ENCODE measurements at regions not wholly inside any gene's neighbourhood (a gene's known extent, or its start where the extent isn't known, plus 50 kb on each side); places are given as distances from the start of the nearest gene placed in this dataset.
A peak's percentile ranks its signal among the peaks of the same experiment; 100 is the strongest.

DNA sequence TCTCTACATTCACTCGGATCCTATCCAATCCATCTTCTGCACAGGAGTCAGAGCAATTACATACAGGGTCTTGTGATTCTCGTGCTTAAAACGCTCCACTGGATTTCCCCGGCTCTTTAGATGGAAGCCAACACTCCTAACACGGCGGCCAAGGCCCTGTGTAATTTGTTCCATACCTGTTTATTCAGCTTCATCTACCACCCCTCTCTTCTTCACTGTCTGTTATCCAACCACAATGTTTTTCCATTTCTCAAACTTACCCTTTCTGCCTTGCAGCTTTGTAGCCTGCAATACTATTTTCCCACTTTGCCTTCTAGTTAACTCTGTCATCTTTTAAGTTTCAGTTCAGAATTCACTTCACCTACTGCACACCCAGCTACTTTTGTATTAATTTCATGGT is 249.6 kb upstream of the USP25 start:
- H3K27me3 ChIP-seq (ENCODE audit: insufficient read depth, low read length, poor library complexity), result no peaks in the 10 kb centered on the region
- peak overlapping the region; percentile 68 for H3K27ac ChIP-seq (ENCODE audit: low read length)
- TF ChIP-seq CTCF (IDR thresholded peaks at IDR 0.05; ENCODE audit: borderline replicate concordance, extremely low read depth, low read length, poor library complexity, severe bottlenecking) (no peak), EZH2 (IDR thresholded peaks at IDR 0.05; ENCODE audit: borderline replicate concordance, low read depth, low read length, severe bottlenecking) (no peak)
- DNase-seq, result no peak
- no peak overlapping the region for H3K4me3 ChIP-seq (ENCODE audit: low read depth in 1 of 2, low read length in 2 of 2)
- H3K4me1 ChIP-seq (ENCODE audit: insufficient read depth, low read length), result peaks cover 57% of the 10 kb centered on the region
- H3K4me2 ChIP-seq (ENCODE audit: insufficient read depth, low read length), result no peak overlapping the region
- H3K9me3 ChIP-seq (ENCODE audit: insufficient read depth, low read length, severe bottlenecking), result peaks cover 10% of the 10 kb centered on the region
- no peaks in the 10 kb centered on the region for H3K36me3 ChIP-seq (ENCODE audit: insufficient read depth, low read length)
- ATAC-seq (ENCODE audit: insufficient read depth, low read depth), result no peak
- no peak overlapping the region for H3K9ac ChIP-seq (ENCODE audit: low read depth, low read length)
- H2AFZ ChIP-seq (ENCODE audit: low read depth, low read length), result 0 out of 2 replicates have a peak overlapping the region, but pooled peaks have one; percentile 50
- H4K20me1 ChIP-seq (ENCODE audit: insufficient read depth, low read length), result no peaks in the 10 kb centered on the region
- no peaks in the 10 kb centered on the region for H3K79me2 ChIP-seq (ENCODE audit: insufficient read depth, low read length)

DNA sequence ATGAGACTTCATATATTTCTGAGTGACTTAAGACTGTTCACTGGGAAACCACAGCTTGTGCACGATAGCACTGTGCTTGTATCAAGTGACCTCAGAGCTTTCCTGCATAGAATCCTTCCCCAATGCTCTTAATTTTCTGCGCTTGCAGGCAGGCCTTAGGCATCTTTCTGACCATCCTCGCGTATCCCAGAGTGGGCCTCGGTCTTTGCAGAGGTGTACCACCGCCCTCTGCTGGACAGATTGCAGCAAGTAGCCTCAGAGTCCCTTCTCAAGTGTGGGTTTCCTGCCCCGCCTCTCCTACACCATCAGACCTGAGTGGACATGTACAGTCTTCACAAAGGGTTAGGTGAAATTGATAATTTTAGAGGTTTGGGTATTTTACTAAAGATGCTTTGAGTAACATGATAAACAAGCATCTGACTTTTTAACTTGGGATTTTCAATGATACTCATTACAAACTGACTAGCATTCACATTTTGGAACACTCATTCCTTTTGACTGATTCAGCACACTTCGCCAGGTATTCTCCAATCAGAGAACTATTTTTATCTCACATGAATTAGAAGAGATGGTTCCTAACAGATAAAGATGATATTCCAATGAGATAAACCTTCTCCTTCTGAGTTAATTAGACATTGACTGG is 246.5 kb upstream of the USP25 start:
- peak overlapping the region; percentile 56 for H3K27ac ChIP-seq (ENCODE audit: low read length)
- H3K4me3 ChIP-seq (ENCODE audit: low read depth in 1 of 2, low read length in 2 of 2), result no peak overlapping the region
- ATAC-seq (ENCODE audit: insufficient read depth, low read depth), result peak; percentile 96
- DNase-seq, result peak; percentile 83
- no peaks in the 10 kb centered on the region for H4K20me1 ChIP-seq (ENCODE audit: insufficient read depth, low read length)
- no peak overlapping the region; the same call in 1 of the 2 replicates for H3K4me2 ChIP-seq (ENCODE audit: insufficient read depth, low read length)
- H3K79me2 ChIP-seq (ENCODE audit: insufficient read depth, low read length), result no peaks in the 10 kb centered on the region
- peaks cover 53% of the 10 kb centered on the region for H3K4me1 ChIP-seq (ENCODE audit: insufficient read depth, low read length)
- TF ChIP-seq CTCF (IDR thresholded peaks at IDR 0.05; ENCODE audit: borderline replicate concordance, extremely low read depth, low read length, poor library complexity, severe bottlenecking), result peak; percentile 95
- no peak for TF ChIP-seq EZH2 (IDR thresholded peaks at IDR 0.05; ENCODE audit: borderline replicate concordance, low read depth, low read length, severe bottlenecking)
- H2AFZ ChIP-seq (ENCODE audit: low read depth, low read length), result peak overlapping the region; percentile 46
- H3K9ac ChIP-seq (ENCODE audit: low read depth, low read length), result no peak overlapping the region
- no peaks in the 10 kb centered on the region for H3K36me3 ChIP-seq (ENCODE audit: insufficient read depth, low read length)
- H3K27me3 ChIP-seq (ENCODE audit: insufficient read depth, low read length, poor library complexity), result no peaks in the 10 kb centered on the region
- H3K9me3 ChIP-seq (ENCODE audit: insufficient read depth, low read length, severe bottlenecking), result no peaks in the 10 kb centered on the region

DNA sequence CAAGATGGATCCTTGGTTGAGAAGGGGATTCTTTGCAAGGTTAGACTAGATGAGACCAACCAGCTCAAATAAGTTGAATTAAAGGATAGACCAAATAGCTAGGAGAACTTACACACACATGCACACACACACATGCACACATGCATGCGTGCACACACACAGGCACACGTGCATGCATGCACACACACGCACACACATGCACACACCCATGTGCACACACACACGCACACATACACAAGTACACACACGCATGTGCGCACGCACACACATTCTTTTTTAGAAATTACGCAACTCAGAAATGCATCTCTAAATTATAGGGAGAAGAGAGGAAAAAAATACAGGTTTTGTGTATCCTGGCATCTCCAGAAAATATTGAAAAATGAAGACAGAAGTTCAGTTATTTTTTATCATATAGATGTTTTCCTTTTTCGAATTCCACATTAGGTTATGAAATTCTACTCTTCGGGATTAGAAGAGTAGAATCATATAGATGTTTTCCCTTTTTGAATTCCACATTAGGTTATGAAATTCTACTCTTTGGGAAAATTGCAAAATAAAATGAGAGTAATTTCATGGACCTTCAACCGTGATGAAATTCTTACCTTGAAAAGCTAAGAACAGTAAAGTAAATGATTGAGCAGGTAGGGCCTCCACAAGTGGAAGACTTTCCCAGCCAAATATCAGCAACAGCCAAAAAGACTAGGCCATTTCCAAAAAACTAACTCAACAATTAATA is 243.2 kb upstream of the USP25 start:
- Histone ChIP-seq H3K9ac (ENCODE audit: low read depth, low read length) (no peak overlapping the region), H3K27ac (ENCODE audit: low read length) (no peak overlapping the region), H3K36me3 (ENCODE audit: insufficient read depth, low read length) (no peaks in the 10 kb centered on the region), H2AFZ (ENCODE audit: low read depth, low read length) (no peak overlapping the region), H3K79me2 (ENCODE audit: insufficient read depth, low read length) (no peaks in the 10 kb centered on the region), H3K9me3 (ENCODE audit: insufficient read depth, low read length, severe bottlenecking) (no peaks in the 10 kb centered on the region), H4K20me1 (ENCODE audit: insufficient read depth, low read length) (no peaks in the 10 kb centered on the region), H3K4me3 (ENCODE audit: low read depth in 1 of 2, low read length in 2 of 2) (no peak overlapping the region), H3K4me2 (ENCODE audit: insufficient read depth, low read length) (no peak overlapping the region), H3K27me3 (ENCODE audit: insufficient read depth, low read length, poor library complexity) (no peaks in the 10 kb centered on the region), H3K4me1 (ENCODE audit: insufficient read depth, low read length) (peaks cover 20% of the 10 kb centered on the region)
- DNase-seq (no peak), ATAC-seq (ENCODE audit: insufficient read depth, low read depth) (no peak)
- TF ChIP-seq EZH2 (IDR thresholded peaks at IDR 0.05; ENCODE audit: borderline replicate concordance, low read depth, low read length, severe bottlenecking) (no peak), CTCF (IDR thresholded peaks at IDR 0.05; ENCODE audit: borderline replicate concordance, extremely low read depth, low read length, poor library complexity, severe bottlenecking) (no peak)

Measured in DND-41 (cell line).